ENCODE measurements at regions not wholly inside any gene's neighbourhood (a gene's known extent, or its start where the extent isn't known, plus 50 kb on each side); places are given as distances from the start of the nearest gene placed in this dataset.
"Not testable (repeated sequence)": the region's sequence is repeated elsewhere in the genome, so short reads cannot be mapped to it uniquely, and the experiment has no call there.

GRCh38 chr2:5637051-5637450 is 55.1 kb upstream of the SOX11 start:
- H3K4me3 ChIP-seq (ENCODE audit: insufficient read depth, low read depth, low read length); H3K36me3 ChIP-seq (replicated peaks; ENCODE audit: control insufficient read depth, insufficient read depth, low read length); DNase-seq; H3K27me3 ChIP-seq (ENCODE audit: control insufficient read depth, insufficient read depth, low read length): not testable (repeated sequence)
